ENCODE measurements at regions not wholly inside any gene's neighbourhood (a gene's known extent, or its start where the extent isn't known, plus 50 kb on each side); places are given as distances from the start of the nearest gene placed in this dataset.

- Mint-ChIP-seq H3K36me3 (no peaks in the 10 kb centered on the region), H3K4me3 (no peak overlapping the region), H3K4me1 (no peaks in the 10 kb centered on the region), H3K27ac (no peak overlapping the region), H3K27me3 (ENCODE audit: insufficient read depth, low read depth) (peaks cover 6% of the 10 kb centered on the region), H3K9me3 (peaks cover 5% of the 10 kb centered on the region)
- Histone ChIP-seq H3K4me2 (no peak overlapping the region), H3K9ac (no peak overlapping the region), H2AFZ (replicated peaks) (no peak overlapping the region), H3K79me2 (ENCODE audit: low read depth) (no peaks in the 10 kb centered on the region), H3K4me3 (no peak overlapping the region), H3K9me3 (ENCODE audit: low read depth) (no peaks in the 10 kb centered on the region), H3F3A (ENCODE audit: low read depth) (no peaks in the 10 kb centered on the region), H4K20me1 (ENCODE audit: low read depth) (no peaks in the 10 kb centered on the region), H3K36me3 (no peaks in the 10 kb centered on the region), H3K27me3 (no peaks in the 10 kb centered on the region), H3K4me1 (no peaks in the 10 kb centered on the region), H3K27ac (no peak overlapping the region)
- TF ChIP-seq CTCF (IDR thresholded peaks at IDR 0.05) (no peak), EZH2phosphoT487 (IDR thresholded peaks at IDR 0.05) (no peak), EZH2 (IDR thresholded peaks at IDR 0.05) (no peak)
- DNase-seq (ENCODE audit: low spot score) = no peak
These were observed 156.8 kb downstream of the IRX2 start for GRCh38 chr5:2594701-2595100.

- Histone ChIP-seq H3K9ac (no peak overlapping the region), H2AFZ (replicated peaks) (no peak overlapping the region), H3K27me3 (no peaks in the 10 kb centered on the region), H3K4me2 (no peak overlapping the region), H3K4me1 (peaks cover 3% of the 10 kb centered on the region), H3F3A (ENCODE audit: low read depth) (no peaks in the 10 kb centered on the region), H3K4me3 (no peak overlapping the region), H4K20me1 (ENCODE audit: low read depth) (no peaks in the 10 kb centered on the region), H3K79me2 (ENCODE audit: low read depth) (no peaks in the 10 kb centered on the region), H3K27ac (no peak overlapping the region), H3K9me3 (ENCODE audit: low read depth) (no peaks in the 10 kb centered on the region), H3K36me3 (no peaks in the 10 kb centered on the region)
- Mint-ChIP-seq H3K9me3 (peaks cover 5% of the 10 kb centered on the region), H3K4me1 (peaks cover 10% of the 10 kb centered on the region), H3K4me3 (no peak overlapping the region), H3K27ac (no peak overlapping the region), H3K27me3 (ENCODE audit: insufficient read depth, low read depth) (peaks cover 6% of the 10 kb centered on the region), H3K36me3 (no peaks in the 10 kb centered on the region)
- no peak for DNase-seq (ENCODE audit: low spot score)
- no peak for TF ChIP-seq EZH2 (IDR thresholded peaks at IDR 0.05)
- no peak for TF ChIP-seq EZH2phosphoT487 (IDR thresholded peaks at IDR 0.05)
- no peak for TF ChIP-seq CTCF (IDR thresholded peaks at IDR 0.05)
These were observed 158.7 kb downstream of the IRX2 start for GRCh38 chr5:2592766-2593165.

GRCh38 chr5:2591777-2592453 lies 159.6 kb downstream of the IRX2 start:
- Histone ChIP-seq H3K4me3 (no peak overlapping the region), H3F3A (ENCODE audit: low read depth) (no peaks in the 10 kb centered on the region), H3K79me2 (ENCODE audit: low read depth) (no peaks in the 10 kb centered on the region), H3K27ac (no peak overlapping the region), H3K4me2 (no peak overlapping the region), H2AFZ (replicated peaks) (peak overlapping the region; percentile 34), H4K20me1 (ENCODE audit: low read depth) (no peaks in the 10 kb centered on the region), H3K27me3 (no peaks in the 10 kb centered on the region), H3K36me3 (no peaks in the 10 kb centered on the region), H3K9me3 (ENCODE audit: low read depth) (no peaks in the 10 kb centered on the region), H3K9ac (no peak overlapping the region), H3K4me1 (peaks cover 3% of the 10 kb centered on the region)
- TF ChIP-seq EZH2phosphoT487 (IDR thresholded peaks at IDR 0.05) = no peak
- no peak for TF ChIP-seq CTCF (IDR thresholded peaks at IDR 0.05)
- TF ChIP-seq EZH2 (IDR thresholded peaks at IDR 0.05) = no peak
- Mint-ChIP-seq H3K27me3 (ENCODE audit: insufficient read depth, low read depth) (peaks cover 6% of the 10 kb centered on the region), H3K27ac (no peak overlapping the region), H3K36me3 (no peaks in the 10 kb centered on the region), H3K4me1 (peaks cover 10% of the 10 kb centered on the region), H3K4me3 (no peak overlapping the region), H3K9me3 (peaks cover 7% of the 10 kb centered on the region)
- peak; percentile 11 for DNase-seq (ENCODE audit: low spot score)

Measured in neural progenitor cell (in vitro differentiated cells).